ENCODE measurements at regions not wholly inside any gene's neighbourhood (a gene's known extent, or its start where the extent isn't known, plus 50 kb on each side); places are given as distances from the start of the nearest gene placed in this dataset.

- no peak for DNase-seq
These were observed 95.7 kb downstream of the VAPA start for GRCh38 chr18:10009321-10010144.

- no peak for DNase-seq
These were observed 96.8 kb downstream of the VAPA start for GRCh38 chr18:10010611-10011015.

- DNase-seq = no peak
These were observed 97.2 kb downstream of the VAPA start for GRCh38 chr18:10011061-10011460.

- no peak for DNase-seq
These were observed 97.9 kb downstream of the VAPA start for GRCh38 chr18:10011751-10012150.

- DNase-seq = no peak
These were observed 98.7 kb downstream of the VAPA start for GRCh38 chr18:10012526-10012925.

GRCh38 chr18:10013621-10014543, 100.1 kb downstream of the VAPA start:
- DNase-seq = no peak

GRCh38 chr18:10015288-10015701, 101.5 kb downstream of the VAPA start:
- DNase-seq = no peak

GRCh38 chr18:10015941-10016819, 102.4 kb downstream of the VAPA start:
- peak; percentile 5 for DNase-seq

- no peak for DNase-seq
These were observed 103.2 kb downstream of the VAPA start for GRCh38 chr18:10017043-10017442.

- DNase-seq = no peak
These were observed 104.5 kb downstream of the VAPA start for GRCh38 chr18:10018289-10018688.

GRCh38 chr18:10020171-10020570, 106.4 kb downstream of the VAPA start:
- peak; percentile 96 for DNase-seq

- no peak for DNase-seq
These were observed 108.5 kb downstream of the VAPA start for GRCh38 chr18:10022365-10022764.

GRCh38 chr18:10023853-10024570, 110.2 kb downstream of the VAPA start:
- peak; percentile 84 for DNase-seq

GRCh38 chr18:10025711-10026670, 112.2 kb downstream of the VAPA start:
- DNase-seq = no peak

- DNase-seq = no peak
These were observed 113.2 kb downstream of the VAPA start for GRCh38 chr18:10027031-10027430.

- no peak for DNase-seq
These were observed 113.6 kb downstream of the VAPA start for GRCh38 chr18:10027461-10027860.

GRCh38 chr18:10029711-10030110, 115.9 kb downstream of the VAPA start:
- DNase-seq = no peak

- no peak for DNase-seq
These were observed 117.2 kb downstream of the VAPA start for GRCh38 chr18:10030816-10031541.

- no peak for DNase-seq
These were observed 118.7 kb downstream of the VAPA start for GRCh38 chr18:10032331-10033015.

- no peak for DNase-seq
These were observed 119.2 kb downstream of the VAPA start for GRCh38 chr18:10033016-10033399.
